Glutamatergic neuron (in vitro differentiated cells): ENCODE measurements at regions not wholly inside any gene's neighbourhood (a gene's known extent, or its start where the extent isn't known, plus 50 kb on each side); places are given as distances from the start of the nearest gene placed in this dataset.

Experiments used
- DNase-seq: peaks from one replicate; pipeline ENCODE4 v3.0.0; 2022
- H3K27ac Mint-ChIP-seq: one replicate; pipeline ENCODE4 v1.8.0; 2020; ENCODE audit warnings: mild to moderate bottlenecking, mixed read lengths, inconsistent platforms; ENCODE audit not compliant: unreplicated experiment
- H3K27me3 Mint-ChIP-seq: one replicate; pipeline ENCODE4 v1.8.0; 2020; ENCODE audit warnings: mild to moderate bottlenecking, moderate library complexity, mixed read lengths, inconsistent platforms; ENCODE audit not compliant: unreplicated experiment
- H3K36me3 Mint-ChIP-seq: one replicate; pipeline ENCODE4 v1.8.0; 2020; ENCODE audit warnings: mild to moderate bottlenecking, mixed read lengths, inconsistent platforms; ENCODE audit not compliant: unreplicated experiment
- H3K4me1 Mint-ChIP-seq: one replicate; pipeline ENCODE4 v1.8.0; 2020; ENCODE audit warnings: mild to moderate bottlenecking, low read depth, mixed read lengths, inconsistent platforms; ENCODE audit not compliant: unreplicated experiment
- H3K4me3 Mint-ChIP-seq: one replicate; pipeline ENCODE4 v1.8.0; 2020; ENCODE audit warnings: mild to moderate bottlenecking, mixed read lengths, inconsistent platforms; ENCODE audit not compliant: unreplicated experiment
- H3K9me3 Mint-ChIP-seq: one replicate; pipeline ENCODE4 v1.8.0; 2020; ENCODE audit warnings: mild to moderate bottlenecking, moderate library complexity, mixed read lengths, inconsistent platforms; ENCODE audit not compliant: unreplicated experiment
- CTCF ChIP-seq: fragments of 200-600 bp; sonication (generic); IDR thresholded peaks from one replicate; pipeline ENCODE4 v1.5.0; 2021; ENCODE audit not compliant: partially characterized antibody, unreplicated experiment

- peaks cover 4% of the 10 kb centered on the region for H3K9me3 Mint-ChIP-seq
- peaks cover 2% of the 10 kb centered on the region for H3K4me1 Mint-ChIP-seq
- no peak overlapping the region for H3K4me3 Mint-ChIP-seq
- no peak for TF ChIP-seq CTCF
- H3K27ac Mint-ChIP-seq = no peak overlapping the region
- DNase-seq = no peak
- no peaks in the 10 kb centered on the region for H3K27me3 Mint-ChIP-seq
- H3K36me3 Mint-ChIP-seq = no peaks in the 10 kb centered on the region
Measured at GRCh38 chr19:28500296-28500695, 712.7 kb downstream of the UQCRFS1 start.

GRCh38 chr19:28498404-28498976, 714.5 kb downstream of the UQCRFS1 start:
- DNase-seq = no peak
- Mint-ChIP-seq H3K27me3 (peaks cover 2% of the 10 kb centered on the region), H3K4me1 (peaks cover 8% of the 10 kb centered on the region), H3K4me3 (no peak overlapping the region), H3K36me3 (no peaks in the 10 kb centered on the region), H3K27ac (no peak overlapping the region), H3K9me3 (peaks cover 4% of the 10 kb centered on the region)
- no peak for TF ChIP-seq CTCF

GRCh38 chr19:28497887-28498286, 715.1 kb downstream of the UQCRFS1 start:
- H3K4me3 Mint-ChIP-seq = no peak overlapping the region
- no peak for TF ChIP-seq CTCF
- H3K36me3 Mint-ChIP-seq = no peaks in the 10 kb centered on the region
- DNase-seq = no peak
- H3K27me3 Mint-ChIP-seq = peaks cover 2% of the 10 kb centered on the region
- peaks cover 9% of the 10 kb centered on the region for H3K4me1 Mint-ChIP-seq
- H3K9me3 Mint-ChIP-seq = peaks cover 4% of the 10 kb centered on the region
- no peak overlapping the region for H3K27ac Mint-ChIP-seq

GRCh38 chr19:28497137-28497536, 715.8 kb downstream of the UQCRFS1 start:
- no peak overlapping the region for H3K4me3 Mint-ChIP-seq
- H3K27ac Mint-ChIP-seq = no peak overlapping the region
- peaks cover 10% of the 10 kb centered on the region for H3K4me1 Mint-ChIP-seq
- H3K36me3 Mint-ChIP-seq = no peaks in the 10 kb centered on the region
- H3K9me3 Mint-ChIP-seq = peaks cover 2% of the 10 kb centered on the region
- TF ChIP-seq CTCF = no peak
- H3K27me3 Mint-ChIP-seq = peaks cover 2% of the 10 kb centered on the region
- no peak for DNase-seq

- no peak overlapping the region for H3K27ac Mint-ChIP-seq
- H3K9me3 Mint-ChIP-seq = peaks cover 2% of the 10 kb centered on the region
- no peak for TF ChIP-seq CTCF
- no peak overlapping the region for H3K4me3 Mint-ChIP-seq
- no peak for DNase-seq
- H3K36me3 Mint-ChIP-seq = no peaks in the 10 kb centered on the region
- H3K27me3 Mint-ChIP-seq = peaks cover 2% of the 10 kb centered on the region
- H3K4me1 Mint-ChIP-seq = peaks cover 10% of the 10 kb centered on the region
Measured at GRCh38 chr19:28495046-28495445, 717.9 kb downstream of the UQCRFS1 start.
